HG02884 (cell line): ENCODE measurements at regions not wholly inside any gene's neighbourhood (a gene's known extent, or its start where the extent isn't known, plus 50 kb on each side); places are given as distances from the start of the nearest gene placed in this dataset.
"Not testable (repeated sequence)": the region's sequence is repeated elsewhere in the genome, so short reads cannot be mapped to it uniquely, and the experiment has no call there.

Experiments used
- ATAC-seq: cut with Tn5 transposase; IDR thresholded peaks from one replicate; pipeline ENCODE4 v1.9.1; 2021; ENCODE audit warnings: mild to moderate bottlenecking, moderate library complexity; ENCODE audit not compliant: unreplicated experiment

- ATAC-seq: no peak
Observed at GRCh38 chr9:97772145-97772544, 75.0 kb upstream of the XPA start.

DNA sequence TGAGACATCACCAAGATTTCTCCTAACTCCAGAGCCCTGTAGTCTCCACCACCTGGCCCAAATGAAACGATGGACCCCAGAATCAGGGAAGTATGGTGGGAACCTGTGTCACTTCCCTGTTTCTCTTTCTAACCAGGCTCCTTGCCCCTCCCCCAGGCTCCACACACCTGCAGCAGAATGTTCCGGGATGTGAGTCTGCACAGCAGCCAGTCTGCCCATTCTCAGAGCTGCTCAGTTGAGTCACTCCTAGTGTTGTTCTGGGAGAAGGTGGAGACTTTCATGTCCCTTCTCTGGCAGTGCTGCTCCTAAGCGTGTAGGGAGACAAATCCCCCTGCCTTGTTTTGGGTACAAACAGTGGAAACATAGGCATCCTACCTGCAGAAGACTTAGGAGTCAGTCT is 76.0 kb upstream of the XPA start:
- ATAC-seq: no peak

DNA sequence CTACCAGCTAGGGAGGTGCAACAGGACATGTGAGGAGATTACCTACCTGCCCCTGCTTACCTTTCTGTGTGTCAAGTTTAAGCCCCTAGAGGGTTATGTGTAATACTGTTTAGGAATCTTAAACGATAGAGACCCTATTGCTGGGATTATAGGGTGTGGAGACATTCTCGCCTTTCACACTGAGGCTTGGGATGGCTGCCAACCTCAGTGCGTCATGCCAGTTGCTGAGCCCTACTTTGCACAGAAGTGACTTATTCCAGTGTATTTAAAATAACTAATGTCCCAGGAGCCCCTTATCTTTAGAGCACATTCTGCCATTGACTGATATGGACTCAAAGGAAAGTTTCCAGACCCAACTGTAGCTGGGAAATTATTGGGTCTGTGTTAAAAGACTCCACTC is 76.6 kb upstream of the XPA start:
- ATAC-seq: no peak

DNA sequence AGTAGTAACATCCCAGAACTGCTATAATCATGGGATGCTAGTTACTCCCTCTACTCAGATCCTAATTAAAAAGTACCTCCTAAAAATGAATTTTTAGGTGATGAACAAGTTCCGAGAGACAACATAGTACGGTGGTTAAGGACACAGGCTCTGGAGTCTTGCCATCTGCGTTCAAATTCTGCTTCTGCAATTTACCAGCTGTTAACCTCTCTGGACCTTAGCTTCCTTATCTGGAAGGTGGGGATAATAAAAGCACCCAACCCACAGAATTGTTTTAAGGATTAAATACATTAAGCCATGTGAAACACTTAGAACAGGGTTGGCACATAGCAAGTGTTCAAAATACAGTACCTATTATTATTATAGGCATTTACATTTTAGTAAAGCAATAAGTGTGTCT is 77.5 kb upstream of the XPA start:
- ATAC-seq: no peak

DNA sequence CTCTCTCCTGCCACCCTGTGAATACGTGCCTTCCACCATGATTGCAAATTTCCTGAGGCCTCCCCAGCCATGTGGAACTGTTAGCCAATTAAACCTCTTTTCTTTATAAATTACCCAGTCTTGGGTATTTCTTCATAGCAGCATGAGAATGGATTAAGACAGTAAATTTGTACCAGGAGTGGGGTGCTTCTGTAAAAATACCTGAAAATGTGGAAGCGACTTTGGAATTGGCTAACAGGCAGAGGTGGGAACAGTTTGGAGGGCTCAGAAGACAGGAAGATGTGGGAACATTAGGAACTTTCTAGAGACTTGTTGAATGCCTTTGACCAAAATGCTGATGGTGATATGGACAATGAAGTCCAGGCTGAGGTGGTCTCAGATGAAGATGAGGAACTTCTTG is 74.3 kb upstream of the FOXE1 start:
- not testable (repeated sequence) for ATAC-seq

DNA sequence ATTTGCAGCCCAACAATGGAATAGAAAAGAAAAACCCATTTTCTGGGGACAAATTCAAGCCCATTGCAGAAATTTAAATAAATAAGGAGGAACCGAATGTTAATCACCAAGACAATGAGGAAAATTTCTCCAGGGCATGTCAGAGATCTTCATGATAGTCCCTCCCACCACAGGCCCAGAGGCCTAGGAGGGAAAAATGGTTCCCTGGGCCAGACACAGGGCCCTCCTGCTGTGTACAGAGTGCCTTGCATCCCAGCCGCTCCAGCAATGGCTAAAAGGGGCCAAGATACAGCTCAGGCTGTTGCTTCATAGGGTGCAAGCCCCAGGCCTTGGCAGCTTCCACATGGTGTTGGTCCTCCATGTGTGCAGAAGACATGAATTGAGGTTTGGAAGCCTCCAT is 73.4 kb upstream of the FOXE1 start:
- ATAC-seq: no peak

DNA sequence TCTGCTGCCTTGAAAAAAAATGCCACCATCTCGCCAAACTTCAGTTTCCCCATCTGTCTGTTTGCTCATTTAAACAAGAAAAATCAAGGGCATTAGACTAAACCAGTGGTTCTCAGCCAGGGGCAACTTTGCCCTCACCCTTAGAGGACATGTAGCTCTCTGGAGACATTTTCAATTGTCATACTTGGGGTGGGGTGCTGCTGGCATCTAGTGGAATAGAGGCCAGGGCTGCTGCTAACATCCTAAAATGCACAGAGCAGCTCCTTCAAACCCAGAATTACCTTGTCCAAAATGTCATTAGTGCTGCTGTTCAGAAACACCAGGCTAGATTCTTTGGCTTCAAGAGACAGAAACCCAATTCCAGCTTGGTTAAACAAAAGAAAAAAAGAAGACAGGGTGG is 71.1 kb upstream of the FOXE1 start:
- no peak for ATAC-seq

- ATAC-seq: no peak
Observed at GRCh38 chr9:97786341-97786740, 66.7 kb upstream of the FOXE1 start.

GRCh38 chr9:97787551-97787950 is 65.5 kb upstream of the FOXE1 start:
- no peak for ATAC-seq

- ATAC-seq: no peak
Observed at GRCh38 chr9:97788763-97789663, 64.0 kb upstream of the FOXE1 start.

GRCh38 chr9:97790542-97790941 is 62.5 kb upstream of the FOXE1 start:
- ATAC-seq: no peak

DNA sequence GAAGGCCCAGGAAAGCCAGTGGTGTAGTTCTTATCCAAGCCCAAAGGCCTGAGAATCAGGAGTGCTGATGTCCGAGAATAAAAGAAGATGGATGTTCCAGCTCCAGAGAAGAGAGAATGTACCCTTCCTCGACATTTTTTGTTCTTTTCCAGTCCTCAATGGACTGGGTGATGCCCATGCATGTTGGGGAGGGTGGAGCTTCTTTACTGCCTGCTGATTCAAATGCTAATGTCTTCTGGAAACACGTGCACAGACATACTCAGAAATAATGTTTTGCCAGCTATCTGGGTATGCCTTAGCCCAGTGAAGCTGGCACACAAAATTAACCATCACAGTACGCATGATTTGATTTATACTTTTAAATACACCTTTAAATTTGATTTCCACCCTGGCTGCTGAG is 61.5 kb upstream of the FOXE1 start:
- ATAC-seq: no peak

- ATAC-seq: no peak
Observed at GRCh38 chr9:97793067-97793466, 60.0 kb upstream of the FOXE1 start.

- ATAC-seq: no peak
Observed at GRCh38 chr9:97794666-97795065, 58.4 kb upstream of the FOXE1 start.

DNA sequence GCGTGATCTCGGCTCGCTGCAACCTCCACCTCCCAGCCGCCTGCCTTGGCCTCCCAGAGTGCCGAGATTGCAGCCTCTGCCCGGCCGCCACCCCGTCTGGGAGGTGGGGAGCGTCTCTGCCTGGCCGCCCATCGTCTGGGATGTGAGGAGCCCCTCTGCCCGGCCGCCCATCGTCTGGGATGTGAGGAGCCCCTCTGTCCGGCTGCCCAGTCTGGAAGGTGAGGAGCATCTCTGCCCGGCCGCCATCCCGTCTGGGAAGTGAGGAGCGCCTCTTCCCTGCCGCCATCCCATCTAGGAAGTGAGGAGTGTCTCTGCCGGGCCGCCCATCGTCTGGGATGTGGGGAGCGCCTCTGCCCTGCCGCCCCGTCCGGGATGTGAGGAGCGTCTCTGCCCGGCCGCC is 56.9 kb upstream of the FOXE1 start:
- ATAC-seq: not testable (repeated sequence)

DNA sequence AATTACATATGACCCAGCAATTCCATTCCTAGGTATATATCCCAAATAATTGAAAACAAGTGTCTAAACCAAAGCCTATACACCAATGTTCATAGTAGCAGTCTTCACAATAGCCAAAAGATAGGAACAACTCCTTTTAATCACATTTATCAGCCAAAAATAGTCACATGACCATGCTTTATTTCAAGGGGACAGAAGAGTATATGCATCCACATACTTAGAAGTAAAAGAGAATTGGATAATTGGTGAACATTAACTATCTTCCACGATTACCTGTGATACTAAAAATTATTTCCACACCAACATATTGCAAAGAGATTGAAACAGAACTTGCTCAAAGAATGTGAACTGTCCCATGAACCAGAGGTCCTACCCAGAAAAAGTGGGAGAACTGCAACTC is 51.8 kb upstream of the FOXE1 start:
- ATAC-seq: no peak

DNA sequence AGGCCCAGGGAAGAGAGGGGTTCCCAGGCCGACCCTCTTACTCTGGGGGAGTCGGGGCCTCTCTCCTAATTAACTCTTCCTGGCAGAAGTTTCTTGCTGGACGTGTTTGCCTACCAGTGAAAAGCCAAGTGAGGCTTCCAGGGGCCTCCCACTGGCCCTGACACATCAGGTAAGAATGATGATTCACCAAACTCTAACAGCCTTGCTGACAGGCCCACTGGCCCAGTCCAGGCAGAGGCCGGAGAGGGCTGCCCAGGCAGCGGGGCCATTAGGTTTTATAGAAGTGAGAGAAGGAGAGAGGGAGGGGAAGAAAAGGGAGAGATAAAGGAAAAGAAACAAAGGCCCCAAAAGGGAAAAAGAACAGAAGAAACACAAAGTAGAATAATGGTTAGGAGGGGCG is 50.8 kb upstream of the FOXE1 start:
- no peak for ATAC-seq

DNA sequence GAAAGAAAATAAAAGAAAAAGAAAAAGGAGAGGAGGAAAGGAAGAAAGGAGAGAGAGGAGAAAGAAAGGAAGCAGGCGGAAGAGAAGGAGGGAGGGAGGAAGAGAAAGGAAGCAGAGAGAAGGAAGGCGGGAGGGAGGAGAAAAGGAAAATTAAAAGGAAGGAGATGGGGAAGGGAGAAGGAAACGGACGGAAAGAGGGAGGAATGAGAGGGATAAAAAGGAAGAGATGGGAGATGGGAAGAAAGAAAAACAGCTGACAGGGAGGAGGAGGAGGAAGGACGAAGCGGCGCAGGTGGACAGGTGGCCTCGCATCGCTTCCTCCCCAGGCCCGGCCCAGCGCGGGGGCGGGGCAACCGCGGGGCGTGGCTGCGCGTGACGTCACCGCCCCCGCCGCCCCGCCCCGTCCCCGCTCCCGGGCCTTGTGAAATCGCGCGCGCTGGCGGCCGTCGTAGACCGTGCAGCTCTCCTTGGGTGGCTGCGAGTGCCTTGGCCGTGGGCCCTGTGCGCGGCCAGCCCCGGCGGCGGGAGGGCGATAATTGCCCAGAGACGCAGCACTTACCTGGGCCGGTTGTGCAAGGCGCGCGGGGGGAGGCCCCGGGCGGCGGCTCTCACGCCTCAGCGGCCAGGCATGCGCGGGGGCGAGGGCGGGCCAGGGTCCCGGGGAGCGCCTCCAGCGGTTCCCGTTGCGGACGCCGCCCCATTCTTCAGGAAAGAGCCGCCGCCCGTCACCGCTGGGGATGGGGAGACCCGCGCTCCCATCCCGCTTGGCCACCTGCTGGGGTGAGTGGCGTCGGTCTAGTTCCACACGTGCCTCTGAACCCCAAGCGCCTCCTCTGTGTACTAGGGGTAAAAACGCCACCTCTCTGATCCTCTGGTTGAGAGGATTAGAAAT is 49.6 kb upstream of the FOXE1 start:
- ATAC-seq: peak; percentile 79
